Hematopoietic multipotent progenitor cell treated with erythropoietin and hydrocortisone succinate and interleukin-3 and kit ligand, for 4 days (in vitro differentiated cells): ENCODE measurements at regions not wholly inside any gene's neighbourhood (a gene's known extent, or its start where the extent isn't known, plus 50 kb on each side); places are given as distances from the start of the nearest gene placed in this dataset.

Experiments used
- DNase-seq: peaks from one replicate; pipeline ENCODE4 v3.0.0-alpha.2; 2015

- DNase-seq, result no peak
Measured at GRCh38 chr4:23390246-23390645, 499.6 kb downstream of the PPARGC1A start.

DNA sequence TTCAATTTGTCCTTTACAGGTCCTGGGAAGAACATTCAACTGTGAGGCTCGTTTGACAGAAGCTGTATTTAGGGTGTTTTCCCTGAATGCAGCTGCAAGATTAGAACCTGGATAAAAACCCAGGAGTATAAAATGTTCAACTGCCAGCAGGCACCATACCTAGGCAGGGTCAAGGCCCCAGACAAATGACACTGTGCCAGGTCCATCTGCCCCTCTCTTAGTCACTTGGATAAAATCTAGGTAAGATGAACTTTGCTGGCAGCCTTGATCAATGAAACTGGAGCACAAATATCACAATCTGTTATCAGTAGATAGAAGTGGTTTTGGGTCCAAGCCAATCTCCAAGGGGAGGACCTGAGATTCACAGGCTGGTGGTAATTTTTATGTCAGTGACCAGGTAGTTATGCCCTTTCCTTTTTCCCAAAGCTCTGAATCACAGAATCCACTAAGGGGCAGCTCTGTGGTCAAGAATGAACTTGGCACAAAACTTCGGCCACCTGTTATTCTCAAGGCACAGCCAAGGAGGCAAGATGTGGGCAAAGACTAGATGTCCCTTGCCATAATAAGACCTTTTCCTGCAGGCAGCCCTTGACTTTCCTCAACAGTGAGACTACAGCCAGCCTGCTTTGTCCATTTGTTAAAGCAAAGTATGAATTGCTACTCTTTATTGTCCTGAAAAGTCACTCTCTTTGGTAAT, 501.0 kb downstream of the PPARGC1A start:
- no peak for DNase-seq

DNA sequence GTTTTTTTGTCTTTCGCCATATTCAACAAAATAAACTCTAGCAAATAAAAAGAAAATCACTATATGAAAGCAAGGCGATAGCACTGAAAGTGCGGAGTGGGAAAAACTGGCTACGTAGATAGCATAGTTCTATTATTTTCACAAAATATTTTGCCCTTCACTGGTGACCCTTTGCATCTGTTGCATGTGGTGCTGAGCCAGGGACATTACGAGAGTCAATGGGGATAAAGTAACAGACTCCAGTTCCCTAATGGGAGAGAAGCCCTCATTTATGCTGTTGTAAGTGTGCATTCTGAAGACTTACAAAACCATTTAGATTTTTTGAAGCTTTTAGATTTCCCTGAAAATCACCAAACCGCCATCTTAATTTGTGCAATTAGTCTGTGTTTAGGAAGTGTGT, 501.6 kb downstream of the PPARGC1A start:
- DNase-seq, result no peak

GRCh38 chr4:23384741-23385140, 505.1 kb downstream of the PPARGC1A start:
- DNase-seq, result no peak

GRCh38 chr4:23382879-23383278, 507.0 kb downstream of the PPARGC1A start:
- no peak for DNase-seq

- DNase-seq, result no peak
Measured at GRCh38 chr4:23374259-23374658, 515.6 kb downstream of the PPARGC1A start.

- DNase-seq, result peak; percentile 39
Measured at GRCh38 chr4:23373261-23373660, 516.6 kb downstream of the PPARGC1A start.

DNA sequence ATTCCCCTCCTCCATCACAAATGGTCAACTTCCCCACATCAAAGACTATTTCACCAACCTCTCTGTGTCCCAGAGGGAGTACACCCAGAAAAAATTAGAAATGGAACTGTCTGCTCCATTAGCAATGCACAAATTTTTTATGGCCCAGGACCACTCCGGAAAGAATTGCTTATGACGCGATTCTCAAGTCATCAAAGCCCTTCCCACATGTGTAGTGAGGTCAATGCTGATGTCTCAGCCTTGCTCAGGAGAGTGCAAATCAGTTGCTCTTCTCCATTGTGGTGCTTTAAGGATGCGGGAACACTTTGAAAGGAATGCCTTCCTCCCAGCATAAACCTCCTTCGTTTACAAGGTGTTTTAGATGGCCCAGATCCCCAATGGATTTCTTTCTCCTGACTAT, 518.3 kb downstream of the PPARGC1A start:
- no peak for DNase-seq

DNA sequence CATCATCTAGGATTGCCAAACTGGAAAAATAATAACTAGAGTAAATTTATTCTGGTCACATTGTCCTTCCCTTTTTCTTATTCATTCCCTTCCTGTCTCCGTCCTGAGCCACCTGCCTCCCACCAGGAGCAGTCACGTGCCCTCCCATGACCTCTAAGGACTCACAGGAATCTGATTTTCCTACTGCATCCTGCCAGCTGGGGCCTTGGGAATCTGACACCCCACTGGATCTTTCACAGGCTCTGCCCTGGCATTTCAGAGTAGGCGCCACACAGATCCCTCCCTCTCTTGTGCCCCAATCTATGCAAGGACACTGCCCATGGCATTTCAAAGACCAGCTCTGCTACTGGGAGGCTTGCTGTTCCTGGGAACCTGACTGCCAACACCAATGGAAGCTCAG, 520.5 kb downstream of the PPARGC1A start:
- DNase-seq, result no peak

DNA sequence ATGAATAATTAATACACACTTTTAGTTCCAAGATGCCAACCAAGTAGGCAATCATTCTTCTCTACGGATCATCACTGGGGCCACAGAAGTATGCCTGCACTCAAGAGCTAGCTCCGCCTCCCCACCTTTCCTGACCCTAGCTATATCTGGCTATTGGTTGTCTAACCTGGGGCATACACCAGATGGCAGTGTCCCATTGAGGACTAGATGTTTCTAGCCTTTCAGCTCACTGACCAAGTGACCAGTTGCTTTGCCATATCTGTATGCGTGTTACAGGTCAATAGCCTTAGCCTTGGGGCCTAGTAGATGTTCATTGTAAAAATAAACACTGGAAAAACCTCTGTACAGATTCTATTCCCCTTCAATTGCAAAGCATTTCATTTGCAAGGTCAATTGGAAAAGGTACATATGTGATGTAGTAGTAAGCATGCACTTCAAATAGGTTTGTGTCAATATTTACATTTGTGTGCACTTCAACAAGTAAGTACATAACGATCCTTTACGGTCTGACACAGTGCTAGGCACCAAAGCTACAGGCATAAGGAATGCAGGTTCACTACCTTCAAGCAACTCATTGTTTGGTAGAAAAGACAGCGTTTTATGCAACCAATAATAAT, 521.7 kb downstream of the PPARGC1A start:
- peak; percentile 10 for DNase-seq

- DNase-seq, result no peak
Measured at GRCh38 chr4:23366557-23366906, 523.3 kb downstream of the PPARGC1A start.

DNA sequence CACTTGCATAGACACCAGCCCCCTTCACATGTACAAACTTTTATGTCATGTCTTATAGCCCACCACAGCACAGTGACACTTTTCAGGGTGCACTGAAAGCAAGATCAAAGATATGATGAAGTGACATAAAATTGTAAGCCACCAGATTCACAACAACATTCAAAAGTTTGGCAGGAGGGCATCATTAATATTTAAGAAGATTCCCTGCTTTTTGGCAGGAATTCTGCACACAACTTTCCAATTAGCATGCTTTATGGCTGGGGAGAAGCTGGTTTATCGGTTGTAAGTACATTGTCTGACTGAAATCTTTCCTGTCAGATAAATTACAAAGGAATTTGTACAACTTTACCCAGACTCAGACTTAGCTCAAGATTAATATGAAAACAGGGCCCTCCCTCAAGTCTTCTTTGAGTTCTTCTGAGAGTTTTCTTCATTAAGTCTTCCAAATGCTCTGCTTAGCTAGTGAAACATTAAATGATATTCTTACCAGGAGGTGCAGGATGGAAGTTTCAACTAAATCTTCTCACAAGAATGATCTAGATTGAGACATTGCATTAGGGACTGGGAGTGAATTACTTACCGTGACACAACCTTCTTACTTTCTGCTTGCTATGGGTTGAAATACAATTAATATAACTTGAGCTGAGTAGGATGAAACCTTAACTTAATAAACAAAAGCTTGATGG, 523.8 kb downstream of the PPARGC1A start:
- no peak for DNase-seq

GRCh38 chr4:23365086-23365485, 524.8 kb downstream of the PPARGC1A start:
- DNase-seq, result peak; percentile 6

DNA sequence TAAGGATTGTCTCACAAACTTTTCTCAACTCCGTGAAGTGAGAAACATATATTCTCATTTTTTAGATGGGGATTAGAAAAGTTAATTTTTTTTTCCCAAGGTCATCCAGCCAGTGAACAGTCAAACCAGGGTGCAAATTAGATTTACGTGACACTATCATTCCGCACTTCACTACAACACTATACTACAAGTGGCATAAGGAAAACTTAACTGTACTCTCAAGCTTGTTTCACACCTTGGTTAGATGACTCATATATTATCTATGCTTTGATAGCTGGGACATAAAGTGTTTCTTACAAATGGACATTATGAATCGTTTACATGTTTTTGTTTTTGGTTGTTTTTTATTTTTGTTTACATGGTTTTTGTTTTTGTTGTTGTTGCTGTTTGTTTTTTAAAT, 525.7 kb downstream of the PPARGC1A start:
- no peak for DNase-seq

- no peak for DNase-seq
Measured at GRCh38 chr4:23361453-23361852, 528.4 kb downstream of the PPARGC1A start.

DNA sequence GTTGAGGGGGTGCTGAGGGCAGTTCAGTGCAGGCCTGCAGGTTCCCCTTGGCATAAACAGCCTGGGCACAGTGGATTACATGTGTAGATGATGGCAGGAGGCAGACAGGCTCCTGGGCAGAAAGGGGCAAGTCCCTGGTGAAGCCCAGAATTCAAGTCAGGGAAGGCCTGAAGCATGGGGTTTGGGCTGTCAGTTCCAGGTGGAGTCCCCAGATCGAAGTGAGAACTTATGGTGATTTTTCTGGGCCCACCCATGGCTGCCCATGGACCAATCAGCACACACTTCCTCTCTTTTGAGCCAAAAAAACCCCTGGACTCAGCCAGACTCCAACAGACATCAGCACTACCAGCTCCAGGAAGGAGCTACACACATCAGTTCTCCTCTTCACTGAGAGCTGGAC, 529.1 kb downstream of the PPARGC1A start:
- no peak for DNase-seq

- DNase-seq, result no peak
Measured at GRCh38 chr4:23355258-23355657, 534.6 kb downstream of the PPARGC1A start.

DNA sequence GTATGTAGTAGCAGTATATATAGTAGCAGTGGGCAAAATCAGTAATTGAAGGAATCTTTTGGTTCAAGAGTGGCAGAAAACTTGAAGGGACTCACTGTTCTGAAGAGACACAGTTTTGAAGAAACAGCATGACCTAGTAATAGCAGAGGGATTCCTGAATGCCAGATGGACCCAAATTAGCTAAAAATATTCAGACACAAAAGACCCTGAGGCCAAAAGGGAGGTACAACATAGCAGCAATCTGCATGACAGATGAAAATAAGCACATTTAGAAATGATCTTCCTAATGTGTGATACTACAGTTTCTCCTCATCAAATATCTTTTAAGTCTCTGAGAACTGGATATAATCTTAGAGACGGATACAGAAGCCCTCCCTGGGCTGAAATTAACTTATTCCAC, 536.6 kb downstream of the PPARGC1A start:
- DNase-seq, result no peak

DNA sequence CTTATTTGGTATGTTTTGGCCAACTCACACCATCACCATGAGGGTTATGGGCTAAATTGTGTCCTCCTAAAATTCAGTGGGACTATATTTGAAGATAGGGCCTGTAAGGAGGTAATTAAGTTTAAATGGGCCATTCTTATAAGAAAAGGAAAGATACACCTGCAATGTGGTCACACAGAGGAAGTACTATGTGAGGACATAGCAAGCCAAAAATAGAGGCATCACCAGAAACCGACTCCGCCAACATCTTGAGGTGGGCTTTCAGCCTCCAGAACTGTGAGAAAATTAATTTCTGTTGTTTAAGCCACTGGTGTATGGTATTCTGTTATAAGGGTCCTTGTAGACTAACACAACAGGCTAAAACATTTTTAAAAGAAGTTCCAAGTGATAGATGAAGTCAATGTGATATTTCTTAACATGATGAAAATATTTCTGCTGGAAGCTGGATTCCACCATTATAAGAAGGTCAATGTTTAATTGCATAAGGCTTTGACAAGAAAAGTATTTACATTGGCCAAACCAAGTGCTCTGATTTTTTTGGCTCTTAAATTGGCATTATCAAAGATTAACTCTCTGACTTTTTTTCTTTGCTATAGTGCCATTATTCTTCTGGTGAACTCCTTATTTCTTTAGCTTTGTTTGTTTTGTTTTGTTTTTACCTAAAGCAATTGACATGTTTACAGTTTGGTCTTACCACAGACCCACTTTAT, 540.9 kb downstream of the PPARGC1A start:
- DNase-seq, result no peak

DNA sequence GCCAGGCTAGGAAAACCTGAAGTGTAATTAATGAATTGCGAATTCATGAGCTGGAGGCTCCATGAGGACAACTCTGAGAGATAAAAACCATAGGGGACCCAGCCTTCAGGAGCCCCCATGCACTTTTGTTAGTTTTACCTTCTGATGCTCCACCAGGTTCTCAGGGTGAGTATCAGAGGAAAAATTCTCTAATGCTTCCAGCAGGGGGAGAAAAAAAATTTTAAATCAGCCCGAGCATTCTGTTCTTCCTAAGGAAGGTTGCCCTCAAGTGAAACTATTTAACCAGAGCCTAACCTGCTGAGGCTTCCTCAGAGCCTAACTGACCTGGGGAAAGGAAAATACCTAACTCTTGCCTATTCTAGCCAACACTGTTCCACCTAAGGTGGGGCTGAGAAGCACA, 552.6 kb downstream of the PPARGC1A start:
- peak; percentile 22 for DNase-seq

- peak; percentile 95 for DNase-seq
Measured at GRCh38 chr4:23333946-23334878, 555.6 kb downstream of the PPARGC1A start.

DNA sequence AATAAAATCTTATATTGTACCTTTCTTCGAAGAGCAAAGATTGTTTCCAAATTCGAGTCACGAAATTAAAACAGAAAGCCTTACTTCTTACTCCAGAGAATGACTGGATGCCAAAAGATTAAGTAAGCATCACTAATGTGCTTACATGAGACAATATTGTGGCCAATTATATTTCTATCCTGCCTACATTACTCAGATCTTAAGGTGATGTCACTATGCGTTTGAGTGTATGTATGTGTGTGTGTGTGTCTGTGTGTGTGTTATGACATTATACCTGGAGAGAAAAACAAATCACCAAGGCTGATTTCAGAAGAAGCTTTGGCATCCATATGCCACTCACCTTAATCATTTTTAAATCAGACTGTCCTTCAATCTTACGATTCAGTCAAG, 556.3 kb downstream of the PPARGC1A start:
- no peak for DNase-seq

GRCh38 chr4:23332313-23332712, 557.5 kb downstream of the PPARGC1A start:
- DNase-seq, result no peak
